ENCODE measurements at regions not wholly inside any gene's neighbourhood (a gene's known extent, or its start where the extent isn't known, plus 50 kb on each side); places are given as distances from the start of the nearest gene placed in this dataset.

- Histone ChIP-seq H3K4me3 (no peak overlapping the region), H3K9me2 (replicated peaks; ENCODE audit: insufficient read depth) (no peaks in the 10 kb centered on the region)
Observed at GRCh38 chr5:8884029-8884428, 661.8 kb downstream of the SEMA5A start.

DNA sequence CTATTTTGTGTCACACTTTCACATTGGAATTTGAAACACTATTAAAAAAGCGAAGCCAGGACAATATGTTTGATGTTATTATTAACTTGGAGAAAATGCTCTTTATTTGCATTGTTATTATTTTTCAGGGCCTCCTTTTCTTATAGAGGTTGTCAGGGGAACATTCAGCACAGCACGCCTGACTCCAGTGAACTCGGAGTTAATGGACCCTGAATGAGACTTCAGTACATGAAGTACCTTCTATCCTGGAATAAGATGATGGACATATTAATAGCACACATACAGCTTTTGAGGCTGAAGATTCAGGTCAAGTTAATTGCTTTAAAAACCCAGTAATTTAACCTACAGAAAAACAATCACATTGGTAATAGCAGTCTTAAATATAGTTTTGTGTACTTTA is 652.9 kb downstream of the SEMA5A start:
- Histone ChIP-seq H3K36me3 (replicated peaks; ENCODE audit: insufficient read depth, low read depth) (no peaks in the 10 kb centered on the region), H4K20me1 (ENCODE audit: insufficient read depth, poor library complexity, severe bottlenecking) (no peaks in the 10 kb centered on the region), H2AFZ (no peak overlapping the region), H3K4me3 (no peak overlapping the region), H3K27ac (no peak overlapping the region), H3K4me2 (no peak overlapping the region), H3K9me3 (ENCODE audit: low read depth) (no peaks in the 10 kb centered on the region), H3K27me3 (no peaks in the 10 kb centered on the region), H3K79me2 (no peaks in the 10 kb centered on the region), H3K9me2 (replicated peaks; ENCODE audit: insufficient read depth) (no peaks in the 10 kb centered on the region), H3K4me1 (ENCODE audit: insufficient read depth) (no peaks in the 10 kb centered on the region)
- no peak for DNase-seq (ENCODE audit: low spot score)
- TF ChIP-seq EZH2 (IDR thresholded peaks at IDR 0.05; ENCODE audit: borderline replicate concordance) (no peak), EZH2phosphoT487 (IDR thresholded peaks at IDR 0.05; ENCODE audit: low read depth, severe bottlenecking, unreplicated experiment) (no peak)
- TF ChIP-seq, protein P1, sequence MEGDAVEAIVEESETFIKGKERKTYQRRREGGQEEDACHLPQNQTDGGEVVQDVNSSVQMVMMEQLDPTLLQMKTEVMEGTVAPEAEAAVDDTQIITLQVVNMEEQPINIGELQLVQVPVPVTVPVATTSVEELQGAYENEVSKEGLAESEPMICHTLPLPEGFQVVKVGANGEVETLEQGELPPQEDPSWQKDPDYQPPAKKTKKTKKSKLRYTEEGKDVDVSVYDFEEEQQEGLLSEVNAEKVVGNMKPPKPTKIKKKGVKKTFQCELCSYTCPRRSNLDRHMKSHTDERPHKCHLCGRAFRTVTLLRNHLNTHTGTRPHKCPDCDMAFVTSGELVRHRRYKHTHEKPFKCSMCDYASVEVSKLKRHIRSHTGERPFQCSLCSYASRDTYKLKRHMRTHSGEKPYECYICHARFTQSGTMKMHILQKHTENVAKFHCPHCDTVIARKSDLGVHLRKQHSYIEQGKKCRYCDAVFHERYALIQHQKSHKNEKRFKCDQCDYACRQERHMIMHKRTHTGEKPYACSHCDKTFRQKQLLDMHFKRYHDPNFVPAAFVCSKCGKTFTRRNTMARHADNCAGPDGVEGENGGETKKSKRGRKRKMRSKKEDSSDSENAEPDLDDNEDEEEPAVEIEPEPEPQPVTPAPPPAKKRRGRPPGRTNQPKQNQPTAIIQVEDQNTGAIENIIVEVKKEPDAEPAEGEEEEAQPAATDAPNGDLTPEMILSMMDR (IDR thresholded peaks at IDR 0.05; ENCODE audit: poor library complexity) = no peak
- WGBS (ENCODE audit: low lambda C conversion rate, missing lambda C conversion rate) = 93% methylated on average over 3 of the region's 3 CpGs

More at GRCh38 chr5:8884029-8884428, 661.8 kb downstream of the SEMA5A start:
- TF ChIP-seq EZH2phosphoT487 (IDR thresholded peaks at IDR 0.05; ENCODE audit: low read depth, severe bottlenecking, unreplicated experiment) = no peak
- TF ChIP-seq, protein P1 (IDR thresholded peaks at IDR 0.05; ENCODE audit: poor library complexity) = no peak
- TF ChIP-seq EZH2 (IDR thresholded peaks at IDR 0.05; ENCODE audit: borderline replicate concordance) = no peak
- H3K27me3 ChIP-seq = no peaks in the 10 kb centered on the region
- H3K4me1 ChIP-seq (ENCODE audit: insufficient read depth) = no peaks in the 10 kb centered on the region
- no peak overlapping the region for H3K27ac ChIP-seq
- H2AFZ ChIP-seq = no peak overlapping the region
- H3K9me3 ChIP-seq (ENCODE audit: low read depth) = no peaks in the 10 kb centered on the region
- no peaks in the 10 kb centered on the region for H4K20me1 ChIP-seq (ENCODE audit: insufficient read depth, poor library complexity, severe bottlenecking)
- no peaks in the 10 kb centered on the region for H3K79me2 ChIP-seq
- no peak overlapping the region for H3K4me2 ChIP-seq
- no peak for DNase-seq (ENCODE audit: low spot score)
- no peaks in the 10 kb centered on the region for H3K36me3 ChIP-seq (replicated peaks; ENCODE audit: insufficient read depth, low read depth)
- WGBS (ENCODE audit: low lambda C conversion rate, missing lambda C conversion rate) = 82% methylated on average over 2 of the region's 2 CpGs

GRCh38 chr5:8894031-8894430 is 651.8 kb downstream of the SEMA5A start:
- 68% methylated on average over 3 of the region's 3 CpGs for WGBS (ENCODE audit: low lambda C conversion rate, missing lambda C conversion rate)
- H3K4me3 ChIP-seq = no peak overlapping the region
- H3K9me2 ChIP-seq (replicated peaks; ENCODE audit: insufficient read depth) = no peaks in the 10 kb centered on the region
- H3K4me1 ChIP-seq (ENCODE audit: insufficient read depth) = no peaks in the 10 kb centered on the region
- no peaks in the 10 kb centered on the region for H3K27me3 ChIP-seq
- H3K4me2 ChIP-seq = no peak overlapping the region
- DNase-seq (ENCODE audit: low spot score) = no peak
- H4K20me1 ChIP-seq (ENCODE audit: insufficient read depth, poor library complexity, severe bottlenecking) = no peaks in the 10 kb centered on the region
- H3K79me2 ChIP-seq = no peaks in the 10 kb centered on the region
- no peaks in the 10 kb centered on the region for H3K36me3 ChIP-seq (replicated peaks; ENCODE audit: insufficient read depth, low read depth)
- no peak overlapping the region for H2AFZ ChIP-seq
- TF ChIP-seq, protein P1 (IDR thresholded peaks at IDR 0.05; ENCODE audit: poor library complexity) = no peak
- TF ChIP-seq EZH2phosphoT487 (IDR thresholded peaks at IDR 0.05; ENCODE audit: low read depth, severe bottlenecking, unreplicated experiment) = no peak
- TF ChIP-seq EZH2 (IDR thresholded peaks at IDR 0.05; ENCODE audit: borderline replicate concordance) = no peak
- no peak overlapping the region for H3K27ac ChIP-seq
- H3K9me3 ChIP-seq (ENCODE audit: low read depth) = no peaks in the 10 kb centered on the region

DNA sequence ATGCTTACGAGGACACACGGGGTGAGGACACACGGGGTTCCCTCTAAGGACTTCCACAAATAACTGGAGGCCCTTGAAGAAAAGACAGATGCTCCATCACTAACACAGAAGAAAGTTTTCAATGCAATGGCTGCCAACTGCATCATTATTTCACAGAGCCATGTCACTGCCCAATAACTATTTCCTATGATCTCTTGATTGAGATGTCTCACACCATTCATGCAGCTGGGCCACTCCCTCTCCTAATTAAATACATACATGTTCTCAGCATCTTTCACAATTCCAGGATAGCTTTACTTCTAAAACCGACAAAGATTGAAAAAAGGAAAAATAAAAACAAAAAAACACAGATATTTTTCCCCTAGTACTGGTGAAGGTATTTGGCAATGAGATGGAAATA is 650.8 kb downstream of the SEMA5A start:
- Histone ChIP-seq H3K79me2 (no peaks in the 10 kb centered on the region), H2AFZ (no peak overlapping the region), H3K9me3 (ENCODE audit: low read depth) (no peaks in the 10 kb centered on the region), H3K27me3 (no peaks in the 10 kb centered on the region), H3K27ac (no peak overlapping the region), H3K4me1 (ENCODE audit: insufficient read depth) (no peaks in the 10 kb centered on the region), H3K4me2 (no peak overlapping the region), H3K9me2 (replicated peaks; ENCODE audit: insufficient read depth) (no peaks in the 10 kb centered on the region), H3K36me3 (replicated peaks; ENCODE audit: insufficient read depth, low read depth) (no peaks in the 10 kb centered on the region), H4K20me1 (ENCODE audit: insufficient read depth, poor library complexity, severe bottlenecking) (no peaks in the 10 kb centered on the region), H3K4me3 (no peak overlapping the region)
- no peak for TF ChIP-seq EZH2 (IDR thresholded peaks at IDR 0.05; ENCODE audit: borderline replicate concordance)
- TF ChIP-seq, protein P1 (IDR thresholded peaks at IDR 0.05; ENCODE audit: poor library complexity) = no peak
- TF ChIP-seq EZH2phosphoT487 (IDR thresholded peaks at IDR 0.05; ENCODE audit: low read depth, severe bottlenecking, unreplicated experiment) = no peak
- WGBS (ENCODE audit: low lambda C conversion rate, missing lambda C conversion rate) = 89% methylated on average over 4 of the region's 4 CpGs
- no peak for DNase-seq (ENCODE audit: low spot score)
